NCI-H128 (cell line): ENCODE measurements at regions not wholly inside any gene's neighbourhood (a gene's known extent, or its start where the extent isn't known, plus 50 kb on each side); places are given as distances from the start of the nearest gene placed in this dataset.

ENCODE experiments used
- DNase-seq: peaks from one replicate; lab custom pipeline; 2025; ENCODE audit not compliant: unreplicated experiment; lab: John Stamatoyannopoulos, UW

- DNase-seq, result no peak
Observed at GRCh38 chr10:83636826-83637225, 502.5 kb upstream of the GHITM start.

DNA sequence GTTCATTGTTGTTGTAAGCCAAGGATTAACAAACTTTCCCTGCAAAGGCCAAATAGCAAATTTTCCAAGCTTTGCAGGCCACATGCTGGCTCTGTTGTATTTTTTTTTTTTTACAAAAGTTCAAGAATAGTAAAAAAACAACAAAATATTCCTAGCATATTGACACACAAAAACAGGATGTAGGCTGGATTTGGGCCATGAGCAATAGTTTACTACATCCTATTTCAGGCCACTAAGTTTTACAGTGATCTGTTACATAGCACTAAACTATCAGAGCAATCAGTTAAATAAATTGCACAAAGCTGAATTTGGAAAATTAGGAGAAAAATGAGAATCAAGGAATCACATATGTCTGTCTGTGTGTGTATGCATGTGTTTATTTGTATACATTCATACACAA lies 491.8 kb upstream of the GHITM start:
- no peak for DNase-seq

GRCh38 chr10:83648201-83648600 lies 491.1 kb upstream of the GHITM start:
- DNase-seq, result no peak

GRCh38 chr10:83649471-83649870 lies 489.8 kb upstream of the GHITM start:
- DNase-seq, result no peak

DNA sequence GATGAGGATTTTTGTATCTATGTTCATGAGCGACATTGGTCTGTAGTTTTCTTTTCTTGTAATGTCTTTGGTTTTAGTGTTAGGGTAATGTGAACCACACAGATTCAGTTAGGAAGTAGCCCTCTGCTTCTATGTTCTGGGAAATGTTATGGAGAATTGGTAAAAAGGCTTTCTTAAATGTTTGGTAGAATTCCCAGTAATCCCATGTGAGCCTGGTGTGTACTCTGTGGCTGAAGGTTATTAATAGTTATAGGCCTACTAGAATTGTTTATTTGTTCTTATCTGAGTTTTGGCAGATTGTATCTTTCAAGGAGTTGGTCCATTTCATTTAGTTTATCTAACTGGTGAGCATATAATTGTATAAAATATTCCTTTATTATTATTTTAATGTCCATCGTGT lies 484.6 kb upstream of the GHITM start:
- no peak for DNase-seq

DNA sequence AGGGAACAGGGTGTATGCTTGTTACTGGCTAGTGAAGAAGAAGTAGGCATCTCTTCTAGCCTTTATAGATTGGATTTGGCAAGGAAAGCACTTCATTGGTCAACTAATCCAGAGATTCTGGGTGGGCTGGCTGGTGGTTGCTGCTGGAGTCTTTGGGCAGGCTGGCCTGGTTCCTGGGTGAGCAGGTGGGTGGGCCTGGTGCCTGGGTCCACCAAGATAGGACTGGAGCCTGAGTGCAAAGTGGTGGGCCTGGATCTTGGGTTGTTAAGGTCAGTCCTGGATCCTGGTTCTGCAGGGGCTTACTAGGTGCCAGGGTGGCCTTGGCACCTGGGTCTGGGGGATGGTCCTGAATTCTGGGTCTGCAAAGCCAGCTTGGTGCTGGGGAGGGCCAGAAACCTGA lies 482.4 kb upstream of the GHITM start:
- no peak for DNase-seq

- no peak for DNase-seq
Observed at GRCh38 chr10:83657487-83657886, 481.8 kb upstream of the GHITM start.

DNA sequence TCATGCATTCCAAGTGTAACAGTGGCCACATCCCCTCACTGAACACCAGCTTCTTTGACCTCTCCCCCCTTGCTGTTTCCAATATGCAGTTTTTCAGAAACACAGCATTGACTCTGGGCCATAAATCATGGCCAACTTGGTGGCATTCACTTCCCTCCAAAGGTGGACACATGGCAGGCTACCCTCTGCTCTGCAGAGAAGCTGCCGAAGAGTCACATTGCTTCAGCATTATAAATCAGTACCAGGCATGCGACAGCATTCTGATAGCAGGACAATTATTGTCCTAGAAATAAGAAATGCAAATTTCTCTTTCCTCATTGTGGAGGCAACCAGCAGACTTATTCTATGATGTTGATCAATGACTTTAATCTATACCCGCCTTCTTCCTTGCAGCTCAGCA lies 475.4 kb upstream of the GHITM start:
- no peak for DNase-seq

DNA sequence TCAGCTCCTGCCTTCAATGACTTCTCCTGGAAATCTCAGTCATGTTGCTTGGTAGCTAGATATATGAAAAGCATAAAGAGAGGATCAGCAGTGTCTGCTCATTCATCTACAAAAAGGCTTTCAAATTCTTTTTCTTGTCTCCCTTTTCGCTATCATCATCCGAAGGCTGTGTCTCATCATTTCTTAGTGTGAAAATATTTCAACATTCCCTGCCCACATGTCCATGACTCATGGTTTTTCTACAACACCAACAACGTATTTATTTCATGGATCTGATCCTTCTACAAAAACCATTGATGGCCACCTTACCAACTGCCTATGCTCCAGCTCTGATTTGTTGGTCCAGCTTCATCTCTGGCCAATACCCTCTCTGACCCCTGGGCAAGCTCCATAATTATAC lies 472.5 kb upstream of the GHITM start:
- no peak for DNase-seq

DNA sequence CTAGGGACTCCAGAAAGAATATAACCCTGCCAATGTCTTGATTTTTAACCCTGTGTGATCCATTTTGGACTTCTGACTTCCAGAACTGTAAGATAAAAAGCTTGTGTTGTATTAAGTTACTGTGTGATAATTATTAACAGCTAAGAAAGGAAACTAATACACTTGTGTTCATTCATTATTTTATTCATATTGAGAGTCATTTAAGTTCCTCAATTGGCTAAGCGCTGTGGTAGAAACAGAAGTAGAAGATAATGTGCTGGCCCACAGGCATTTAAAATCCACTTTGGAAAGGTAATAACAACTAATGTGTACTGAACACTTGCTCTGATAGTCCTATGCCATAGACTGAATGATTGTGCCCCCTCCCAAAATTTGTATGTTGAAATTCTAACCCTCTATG lies 471.7 kb upstream of the GHITM start:
- DNase-seq, result no peak

- no peak for DNase-seq
Observed at GRCh38 chr10:83673316-83673715, 466.0 kb upstream of the GHITM start.

GRCh38 chr10:83677795-83678194 lies 461.5 kb upstream of the GHITM start:
- DNase-seq, result no peak

GRCh38 chr10:83678850-83679249 lies 460.5 kb upstream of the GHITM start:
- no peak for DNase-seq

DNA sequence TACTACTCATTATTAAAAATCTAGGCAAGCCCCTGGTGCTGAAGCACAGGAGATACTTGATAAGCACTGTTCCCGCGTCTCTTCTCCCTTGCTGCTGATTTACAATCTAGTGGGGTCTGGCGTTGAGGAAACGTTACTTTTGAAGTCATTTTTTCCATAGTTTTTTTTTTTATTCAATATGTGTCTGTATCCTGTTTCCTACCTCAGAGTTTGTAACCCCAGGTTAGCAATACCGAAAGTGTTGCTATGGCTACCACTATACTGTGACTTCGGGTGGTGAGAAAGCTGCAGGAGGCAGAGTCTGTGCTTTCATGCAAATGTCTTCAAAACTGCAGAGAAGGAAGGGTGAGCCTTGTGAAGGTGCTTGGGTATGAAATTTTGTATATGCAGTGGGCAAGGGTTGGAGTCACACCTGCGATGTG lies 458.8 kb upstream of the GHITM start:
- DNase-seq, result no peak

DNA sequence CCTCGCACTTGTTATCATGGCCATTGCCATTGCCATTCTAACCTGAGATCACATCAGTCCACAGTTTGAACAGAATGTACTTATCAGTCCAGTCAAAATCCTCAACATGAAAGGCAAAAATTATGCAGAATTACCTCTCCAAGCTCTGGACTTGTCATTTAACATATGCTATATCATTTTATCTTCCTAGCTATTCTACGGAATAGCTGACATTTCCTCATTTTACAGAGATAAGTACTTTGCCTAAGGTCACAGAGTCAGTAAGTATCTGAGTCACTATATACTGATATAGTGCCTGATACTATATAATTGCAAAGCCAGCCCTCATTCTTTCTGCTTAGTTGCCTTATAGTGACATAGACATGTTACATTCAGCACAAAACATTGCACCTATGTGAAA lies 456.9 kb upstream of the GHITM start:
- no peak for DNase-seq

DNA sequence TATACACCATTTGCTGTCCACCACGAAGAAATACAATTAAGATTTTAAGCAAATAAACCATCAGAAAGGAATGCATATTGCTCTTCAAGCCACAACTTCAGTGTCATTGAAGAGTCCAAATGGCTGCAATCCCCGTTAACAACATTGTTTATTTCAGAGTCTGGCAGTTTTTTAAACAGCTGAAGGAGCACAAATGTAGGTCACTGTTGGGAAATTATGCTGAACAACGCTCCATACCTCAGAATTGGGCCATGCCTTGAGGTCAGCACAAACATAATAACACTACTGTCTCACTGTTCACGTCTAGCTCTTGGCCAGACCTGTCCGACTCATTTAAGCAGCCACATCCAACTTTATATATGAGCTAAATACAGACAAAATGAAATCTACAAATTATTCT lies 453.9 kb upstream of the GHITM start:
- DNase-seq, result no peak

DNA sequence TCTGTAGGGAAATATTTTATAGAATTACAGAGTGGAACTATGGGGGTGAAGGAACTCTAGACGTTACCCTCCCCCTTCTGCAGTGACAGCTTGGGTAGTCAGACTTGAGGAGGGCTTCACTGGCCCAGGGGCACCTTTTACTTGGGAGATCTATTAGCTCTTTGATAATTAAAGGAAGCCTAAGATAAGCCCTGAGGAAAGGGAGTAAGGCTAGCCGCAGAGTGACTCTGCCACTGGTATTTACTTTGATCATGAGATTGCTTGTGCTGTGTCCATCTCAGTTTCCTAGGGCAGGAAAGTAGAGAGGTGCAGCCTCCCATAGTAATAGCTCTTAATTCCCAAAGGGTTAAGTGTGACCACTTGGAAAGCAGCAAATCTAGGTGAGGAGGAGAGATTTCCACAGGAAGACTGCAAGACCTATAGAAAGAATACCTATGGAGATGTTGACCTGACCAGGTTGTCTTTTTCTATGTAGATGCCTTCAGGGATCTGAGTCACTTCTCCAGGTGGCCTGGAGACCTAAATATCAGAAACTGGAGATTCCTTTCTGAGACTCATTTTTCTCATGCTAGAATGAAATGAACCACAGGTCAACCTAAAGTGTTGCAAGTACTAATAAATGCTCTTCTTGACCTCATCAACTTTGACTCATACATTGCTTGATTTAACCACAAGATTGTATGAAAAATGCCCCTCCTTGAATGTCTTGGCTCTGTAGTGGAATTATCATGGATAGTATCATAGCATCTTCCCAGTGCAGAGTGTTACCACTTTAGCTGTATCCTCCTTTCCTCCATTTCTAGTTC lies 447.3 kb upstream of the GHITM start:
- no peak for DNase-seq

- DNase-seq, result no peak
Observed at GRCh38 chr10:83698899-83699298, 440.4 kb upstream of the GHITM start.

GRCh38 chr10:83701799-83702198 lies 437.5 kb upstream of the GHITM start:
- DNase-seq, result no peak

DNA sequence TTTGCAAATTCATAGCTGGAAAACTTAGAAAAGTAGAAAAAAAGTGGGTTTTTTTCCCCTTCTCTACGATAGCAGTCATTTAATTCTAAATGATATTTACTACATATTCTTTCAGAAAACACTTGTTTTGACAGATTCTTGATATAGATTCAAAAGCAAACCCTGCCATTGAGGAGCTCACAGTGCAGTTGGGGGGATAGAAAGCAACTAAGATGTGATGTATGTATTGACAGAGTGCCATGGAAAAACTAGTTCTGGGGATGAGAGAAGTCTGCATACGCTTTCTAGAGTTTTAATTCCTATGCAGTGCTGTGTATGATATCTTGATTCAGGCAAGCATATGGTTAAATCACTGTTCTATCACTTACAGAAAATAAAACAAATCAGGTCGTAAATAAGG lies 436.6 kb upstream of the GHITM start:
- DNase-seq, result no peak

- DNase-seq, result no peak
Observed at GRCh38 chr10:83706120-83706519, 433.2 kb upstream of the GHITM start.

DNA sequence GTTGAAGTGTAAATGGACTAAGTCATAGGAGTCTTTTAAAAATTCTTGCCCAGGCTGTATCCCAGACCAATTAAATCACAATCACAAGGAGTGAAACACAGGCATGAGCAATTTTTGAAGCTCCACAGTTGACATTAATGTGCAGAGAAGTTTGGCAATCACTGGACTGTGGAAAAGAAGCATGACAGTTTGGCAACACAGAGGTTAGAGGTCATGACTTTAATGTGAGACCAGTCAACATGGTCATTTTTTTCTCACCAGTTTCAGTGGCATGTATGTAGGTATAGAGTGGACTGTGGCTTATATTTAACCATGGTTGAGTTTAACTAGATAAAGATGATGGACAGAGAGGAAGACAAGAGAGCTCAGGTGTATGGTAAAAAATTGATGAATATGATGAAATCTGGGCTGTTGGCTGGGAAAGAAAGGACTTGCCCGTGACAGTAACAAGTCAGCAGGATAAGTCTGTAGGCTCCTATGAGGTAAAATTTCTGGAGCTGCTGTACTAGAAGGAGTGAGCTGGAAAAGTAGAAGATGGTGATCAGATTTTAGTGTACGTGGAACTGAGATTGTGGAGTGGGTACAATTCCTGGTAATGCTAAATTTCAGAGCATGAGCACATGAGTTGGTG lies 432.2 kb upstream of the GHITM start:
- DNase-seq, result no peak

- no peak for DNase-seq
Observed at GRCh38 chr10:83713423-83713822, 425.9 kb upstream of the GHITM start.
